IPS-15b (cell line): ENCODE measurements at regions not wholly inside any gene's neighbourhood (a gene's known extent, or its start where the extent isn't known, plus 50 kb on each side); places are given as distances from the start of the nearest gene placed in this dataset.

Experiments
- H3K27me3 ChIP-seq: one replicate; pipeline ENCODE4 v1.6.1; 2013; ENCODE audit warnings: low read length; ENCODE audit not compliant: control insufficient read depth, insufficient read depth
- H3K36me3 ChIP-seq: one replicate; pipeline ENCODE4 v1.6.1; 2013; ENCODE audit warnings: low read length; ENCODE audit not compliant: control insufficient read depth, insufficient read depth
- H3K4me1 ChIP-seq: one replicate; pipeline ENCODE4 v1.6.1; 2013; ENCODE audit warnings: mild to moderate bottlenecking, low read length; ENCODE audit not compliant: control insufficient read depth, insufficient read depth
- H3K4me3 ChIP-seq: one replicate; pipeline ENCODE4 v1.5.1; 2013; ENCODE audit warnings: low read depth, low read length
- H3K9ac ChIP-seq: one replicate; pipeline ENCODE4 v1.6.1; 2013; ENCODE audit warnings: low read depth, mild to moderate bottlenecking, low read length
- H3K9me3 ChIP-seq: one replicate; pipeline ENCODE4 v1.6.1; 2013; ENCODE audit warnings: mild to moderate bottlenecking, low read length; ENCODE audit not compliant: control insufficient read depth, insufficient read depth

- H3K9ac ChIP-seq, result no peak overlapping the region
- H3K27me3 ChIP-seq, result no peaks in the 10 kb centered on the region
- no peaks in the 10 kb centered on the region for H3K9me3 ChIP-seq
- no peak overlapping the region for H3K4me3 ChIP-seq
- no peaks in the 10 kb centered on the region for H3K4me1 ChIP-seq
- H3K36me3 ChIP-seq, result no peaks in the 10 kb centered on the region
These were observed 99.4 kb upstream of the SERP2 start for GRCh38 chr13:44273991-44274770.

- Histone ChIP-seq H3K9me3 (no peaks in the 10 kb centered on the region), H3K4me1 (no peaks in the 10 kb centered on the region), H3K4me3 (no peak overlapping the region), H3K9ac (no peak overlapping the region), H3K36me3 (no peaks in the 10 kb centered on the region), H3K27me3 (no peaks in the 10 kb centered on the region)
These were observed 98.8 kb upstream of the SERP2 start for GRCh38 chr13:44274771-44275205.

- Histone ChIP-seq H3K4me1 (no peaks in the 10 kb centered on the region), H3K36me3 (no peaks in the 10 kb centered on the region), H3K27me3 (no peaks in the 10 kb centered on the region), H3K9me3 (no peaks in the 10 kb centered on the region), H3K4me3 (no peak overlapping the region), H3K9ac (no peak overlapping the region)
These were observed 98.2 kb upstream of the SERP2 start for GRCh38 chr13:44275381-44275780.

- H3K36me3 ChIP-seq, result no peaks in the 10 kb centered on the region
- no peaks in the 10 kb centered on the region for H3K9me3 ChIP-seq
- no peaks in the 10 kb centered on the region for H3K4me1 ChIP-seq
- H3K9ac ChIP-seq, result no peak overlapping the region
- H3K27me3 ChIP-seq, result no peaks in the 10 kb centered on the region
- H3K4me3 ChIP-seq, result no peak overlapping the region
These were observed 97.6 kb upstream of the SERP2 start for GRCh38 chr13:44276061-44276460.

- Histone ChIP-seq H3K9ac (no peak overlapping the region), H3K36me3 (no peaks in the 10 kb centered on the region), H3K4me3 (no peak overlapping the region), H3K27me3 (no peaks in the 10 kb centered on the region), H3K4me1 (no peaks in the 10 kb centered on the region), H3K9me3 (no peaks in the 10 kb centered on the region)
These were observed 96.2 kb upstream of the SERP2 start for GRCh38 chr13:44277459-44277858.

- Histone ChIP-seq H3K27me3 (no peaks in the 10 kb centered on the region), H3K4me1 (no peaks in the 10 kb centered on the region), H3K9me3 (no peaks in the 10 kb centered on the region), H3K9ac (no peak overlapping the region), H3K4me3 (no peak overlapping the region), H3K36me3 (no peaks in the 10 kb centered on the region)
These were observed 95.5 kb upstream of the SERP2 start for GRCh38 chr13:44278166-44278565.

GRCh38 chr13:44280456-44280855, 93.2 kb upstream of the SERP2 start:
- Histone ChIP-seq H3K27me3 (no peaks in the 10 kb centered on the region), H3K4me1 (no peaks in the 10 kb centered on the region), H3K36me3 (no peaks in the 10 kb centered on the region), H3K4me3 (no peak overlapping the region), H3K9ac (no peak overlapping the region), H3K9me3 (no peaks in the 10 kb centered on the region)

GRCh38 chr13:44281252-44282000, 92.2 kb upstream of the SERP2 start:
- Histone ChIP-seq H3K4me3 (no peak overlapping the region), H3K9ac (no peak overlapping the region), H3K9me3 (no peaks in the 10 kb centered on the region), H3K4me1 (no peaks in the 10 kb centered on the region), H3K27me3 (no peaks in the 10 kb centered on the region), H3K36me3 (no peaks in the 10 kb centered on the region)

GRCh38 chr13:44283600-44283999, 90.0 kb upstream of the SERP2 start:
- Histone ChIP-seq H3K36me3 (no peaks in the 10 kb centered on the region), H3K4me3 (no peak overlapping the region), H3K27me3 (no peaks in the 10 kb centered on the region), H3K9ac (no peak overlapping the region), H3K4me1 (no peaks in the 10 kb centered on the region), H3K9me3 (no peaks in the 10 kb centered on the region)

- H3K4me1 ChIP-seq, result peaks cover 4% of the 10 kb centered on the region
These were observed 85.7 kb upstream of the SERP2 start for GRCh38 chr13:44287958-44288357.

GRCh38 chr13:44292545-44292944, 81.1 kb upstream of the SERP2 start:
- no peak overlapping the region for H3K4me3 ChIP-seq
- H3K27me3 ChIP-seq, result peaks cover 5% of the 10 kb centered on the region
- peaks cover 4% of the 10 kb centered on the region for H3K4me1 ChIP-seq
- no peak overlapping the region for H3K9ac ChIP-seq
- no peaks in the 10 kb centered on the region for H3K36me3 ChIP-seq
- no peaks in the 10 kb centered on the region for H3K9me3 ChIP-seq

More at GRCh38 chr13:44287958-44288357, 85.7 kb upstream of the SERP2 start:
- Histone ChIP-seq H3K9ac (no peak overlapping the region), H3K9me3 (no peaks in the 10 kb centered on the region), H3K27me3 (peaks cover 5% of the 10 kb centered on the region), H3K36me3 (no peaks in the 10 kb centered on the region), H3K4me3 (no peak overlapping the region)

GRCh38 chr13:44293374-44293773, 80.2 kb upstream of the SERP2 start:
- H3K9ac ChIP-seq, result no peak overlapping the region
- H3K27me3 ChIP-seq, result peaks cover 5% of the 10 kb centered on the region
- no peak overlapping the region for H3K4me3 ChIP-seq
- no peaks in the 10 kb centered on the region for H3K36me3 ChIP-seq
- H3K4me1 ChIP-seq, result peaks cover 4% of the 10 kb centered on the region
- H3K9me3 ChIP-seq, result no peaks in the 10 kb centered on the region
